C4-2B (cell line): ENCODE measurements at regions not wholly inside any gene's neighbourhood (a gene's known extent, or its start where the extent isn't known, plus 50 kb on each side); places are given as distances from the start of the nearest gene placed in this dataset.

ENCODE experiments used
- CTCF ChIP-seq: fragments of 450-650 bp; conservative IDR thresholded peaks from 2 replicates; pipeline ENCODE4 v1.5.1; 2017; ENCODE audit warnings: mild to moderate bottlenecking
- ZFX ChIP-seq: fragments of 450-650 bp; IDR thresholded peaks from 2 replicates; pipeline ENCODE4 v1.6.1; 2017

- TF ChIP-seq CTCF (no peak), ZFX (no peak)
Measured at GRCh38 chr22:34877506-34877905, 188.5 kb upstream of the ISX start.
